Activated CD4-positive, alpha-beta T cell treated with anti-CD3 and anti-CD28 coated beads, Interleukin-2, Interleukin-4, amounts not matched to agents 100 ng/mL and 50 ng/mL, durations not matched to agents 16 hours and 8 hours (primary cell): ENCODE measurements at regions not wholly inside any gene's neighbourhood (a gene's known extent, or its start where the extent isn't known, plus 50 kb on each side); places are given as distances from the start of the nearest gene placed in this dataset.
"Not testable (repeated sequence)": the region's sequence is repeated elsewhere in the genome, so short reads cannot be mapped to it uniquely, and the experiment has no call there.

Experiments
- DNase-seq: peaks from one replicate; pipeline ENCODE4 v3.0.0-alpha.2; 2020; ENCODE audit warnings: low spot score

DNA sequence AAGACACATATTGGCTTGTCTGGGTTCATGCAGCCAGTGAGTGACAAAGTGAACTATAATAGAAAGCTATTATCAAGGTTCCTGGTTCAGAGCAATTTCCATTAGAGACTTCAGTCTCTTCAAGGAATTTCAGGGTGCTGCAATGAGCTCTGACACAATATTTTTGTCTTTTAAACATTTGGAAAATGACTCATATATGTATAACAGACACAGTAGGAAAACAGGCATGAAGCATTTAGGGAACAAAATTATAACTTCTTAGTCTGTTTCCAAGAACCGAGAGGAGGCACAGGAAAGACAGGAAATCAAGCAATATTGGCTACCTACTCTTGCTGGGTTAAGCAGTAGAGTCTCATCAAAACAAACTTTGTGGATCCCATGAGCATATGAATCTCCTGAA lies 170.4 kb downstream of the PTPRC start:
- DNase-seq: no peak

DNA sequence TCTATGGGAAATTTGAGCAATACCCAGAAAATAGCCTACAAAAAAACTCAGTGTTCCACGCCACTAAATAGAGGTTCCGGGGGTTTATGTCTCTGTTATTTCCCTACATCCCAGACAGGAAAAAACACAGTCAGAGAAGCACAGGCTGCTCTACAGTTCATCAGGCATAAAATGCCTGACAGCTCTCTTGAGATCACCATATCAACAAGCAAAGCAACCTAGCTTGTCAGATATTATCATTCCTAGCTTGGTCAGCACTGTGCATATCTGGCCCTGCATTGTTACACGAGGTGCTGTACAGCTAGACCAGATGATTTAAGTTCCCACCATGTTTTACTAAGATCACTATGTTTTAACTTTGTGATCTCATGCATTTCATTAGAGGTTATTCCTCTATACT lies 172.6 kb downstream of the PTPRC start:
- no peak for DNase-seq

DNA sequence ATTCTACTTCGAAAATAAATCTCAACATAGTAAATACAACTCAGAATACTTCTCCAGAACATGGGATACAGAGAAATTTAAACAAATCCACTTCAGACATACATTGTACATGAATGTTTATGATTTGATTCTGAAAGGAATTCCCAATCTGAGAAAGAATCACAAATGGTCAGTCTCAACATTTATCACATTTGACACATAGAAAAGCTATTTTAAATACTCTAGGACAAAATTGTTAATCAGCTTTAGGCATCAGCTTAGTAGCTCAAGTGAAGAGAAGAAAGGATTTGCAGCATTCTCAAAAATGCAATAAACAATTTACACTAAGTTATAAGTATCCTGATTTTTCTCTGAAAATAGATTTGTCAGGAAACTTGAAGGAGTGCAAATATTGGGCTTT lies 184.8 kb downstream of the PTPRC start:
- no peak for DNase-seq

DNA sequence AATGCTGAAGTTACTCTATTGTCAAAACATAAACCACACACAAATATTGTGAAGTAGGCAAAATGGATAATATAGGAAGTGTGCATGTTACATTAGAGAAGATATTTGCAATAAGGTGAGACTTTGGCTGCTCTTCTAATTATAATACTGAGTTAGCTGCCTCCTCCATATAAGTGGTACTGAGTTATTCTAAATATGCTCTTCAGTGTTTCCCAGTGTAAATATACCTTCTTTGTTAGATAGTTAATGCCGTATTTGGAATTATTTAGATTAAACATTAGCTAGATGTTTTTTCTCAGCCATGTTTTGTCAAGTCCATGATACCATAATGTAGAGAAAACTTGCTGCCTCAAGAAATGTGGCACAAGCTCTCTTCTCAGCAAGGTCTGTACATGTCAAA lies 186.4 kb downstream of the PTPRC start:
- DNase-seq: no peak

DNA sequence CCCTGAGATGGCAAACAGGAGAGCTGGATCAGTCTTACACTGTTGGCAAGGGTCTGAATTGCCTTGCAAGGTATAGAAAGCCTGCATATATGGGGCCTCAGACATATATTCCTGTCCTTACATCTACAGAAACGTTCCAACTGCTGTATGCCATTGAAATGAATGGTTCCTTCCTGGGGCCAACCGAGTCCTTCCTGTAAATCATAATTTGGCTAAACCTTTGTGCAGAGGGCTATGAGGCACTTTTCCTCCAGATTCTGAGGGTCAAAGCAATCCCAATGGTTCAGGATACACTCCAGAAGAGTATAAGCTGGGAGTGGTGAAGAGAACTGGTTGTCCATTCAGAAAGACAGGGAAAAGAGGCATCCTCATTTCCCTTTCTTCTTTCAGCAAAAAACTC lies 190.5 kb downstream of the PTPRC start:
- no peak for DNase-seq

DNA sequence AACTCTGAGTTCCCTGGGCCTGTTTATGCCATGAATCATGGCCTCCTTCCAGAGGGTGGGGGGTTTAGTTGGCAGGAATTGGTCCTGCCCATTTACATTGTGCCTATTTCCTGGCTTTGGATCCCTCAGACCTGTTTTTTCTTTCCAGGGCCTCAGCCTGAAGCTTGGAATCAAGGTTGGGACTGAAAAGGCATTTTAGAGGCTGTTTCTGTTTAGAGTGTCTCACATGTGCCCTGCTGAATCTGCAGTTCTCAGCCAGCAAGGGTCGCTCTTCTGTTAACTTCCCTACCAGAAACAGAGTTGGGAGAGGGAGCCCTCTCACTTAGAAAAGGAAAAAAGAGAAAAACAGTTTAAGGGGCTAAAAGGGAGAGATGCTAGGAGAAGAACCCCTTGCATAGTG lies 191.1 kb downstream of the PTPRC start:
- DNase-seq: no peak

DNA sequence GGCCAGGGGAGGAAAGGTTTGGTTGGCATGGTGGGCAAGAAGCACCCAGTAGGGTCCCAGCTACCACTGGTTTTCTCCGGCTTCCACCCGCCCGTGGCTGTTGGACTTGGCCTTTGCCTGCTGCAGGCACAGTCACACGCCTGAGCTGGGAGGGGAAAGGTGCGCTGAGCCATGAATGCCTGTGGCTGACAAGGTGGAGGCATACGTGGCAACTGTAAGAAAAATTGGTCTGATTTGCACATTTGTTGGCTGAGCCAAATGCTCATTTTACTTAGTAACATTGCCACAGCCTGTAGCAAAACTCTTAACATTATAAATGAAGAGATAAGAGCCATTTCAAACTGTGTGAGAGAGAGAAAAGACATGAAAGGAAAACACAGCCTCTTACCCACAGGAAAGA lies 191.6 kb downstream of the PTPRC start:
- no peak for DNase-seq

DNA sequence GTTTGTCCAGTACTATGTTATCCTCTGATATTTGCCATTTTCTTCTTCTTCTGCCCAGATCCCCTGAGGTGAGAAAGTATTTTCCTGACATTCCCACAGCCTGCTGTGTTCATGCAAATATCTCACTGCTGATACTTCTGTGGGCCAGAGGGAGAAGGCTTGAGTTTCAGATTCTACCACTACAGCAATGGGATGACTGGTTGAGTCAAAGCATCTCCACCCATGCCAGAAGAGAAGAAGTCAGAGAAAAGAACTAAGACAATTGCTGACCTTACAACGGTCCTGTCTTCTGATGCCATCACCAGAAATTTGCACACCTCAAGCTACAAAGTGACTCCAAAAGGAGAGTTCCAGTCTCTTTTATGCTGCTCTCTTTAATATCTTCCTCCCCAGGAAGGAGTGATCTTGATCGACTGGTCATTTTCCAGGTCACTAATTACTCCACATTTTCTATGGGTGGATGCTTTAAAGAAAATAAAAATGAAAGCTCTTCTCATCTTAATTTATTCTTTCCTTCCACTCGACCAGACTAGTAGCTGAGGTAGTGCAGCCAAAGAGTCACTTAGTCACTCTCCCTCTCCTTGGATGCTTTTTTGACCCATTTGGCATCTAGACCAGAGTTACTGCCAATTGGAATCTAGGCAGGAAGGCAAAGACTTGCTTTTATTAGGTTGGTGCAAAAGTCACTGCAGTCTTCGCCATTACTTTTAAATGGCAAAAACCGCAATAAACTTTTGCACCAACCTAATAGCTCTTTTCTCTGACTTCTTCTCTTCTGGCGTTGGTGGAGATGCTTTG lies 195.1 kb downstream of the PTPRC start:
- DNase-seq: no peak

DNA sequence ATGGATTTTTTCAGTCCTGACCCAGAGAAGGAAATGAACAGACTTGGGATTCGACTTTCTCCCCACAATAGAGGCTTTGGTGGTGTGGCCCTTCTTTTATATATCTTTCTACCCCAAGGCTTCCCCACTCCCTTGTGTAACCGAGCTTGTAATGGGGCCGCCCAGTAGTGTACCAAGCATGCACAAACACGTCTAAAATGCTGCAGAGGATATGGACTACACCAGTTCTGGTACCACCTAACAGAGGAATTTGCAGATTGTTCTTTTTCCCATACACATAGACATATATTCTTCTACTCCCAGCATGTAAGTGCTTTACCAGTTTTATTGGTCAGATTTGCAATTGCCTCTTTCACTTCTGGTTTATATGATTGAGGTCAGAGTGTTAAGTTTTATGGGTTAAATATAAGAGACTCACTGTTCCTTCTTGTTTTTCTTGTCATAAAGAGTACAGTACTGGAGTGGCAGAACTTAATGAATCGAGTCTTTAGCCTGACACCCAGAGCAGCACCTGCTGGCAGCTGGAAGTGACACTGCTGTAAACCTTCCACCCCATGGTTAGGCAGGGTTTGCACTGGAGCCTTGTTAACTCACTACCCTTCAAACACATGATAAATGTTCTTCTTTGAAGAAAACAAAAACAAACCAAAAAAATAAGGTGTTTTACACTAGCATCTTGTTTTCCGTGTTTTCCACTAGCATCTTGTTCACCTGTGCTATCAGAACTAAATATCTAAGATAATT lies 198.6 kb downstream of the PTPRC start:
- no peak for DNase-seq

DNA sequence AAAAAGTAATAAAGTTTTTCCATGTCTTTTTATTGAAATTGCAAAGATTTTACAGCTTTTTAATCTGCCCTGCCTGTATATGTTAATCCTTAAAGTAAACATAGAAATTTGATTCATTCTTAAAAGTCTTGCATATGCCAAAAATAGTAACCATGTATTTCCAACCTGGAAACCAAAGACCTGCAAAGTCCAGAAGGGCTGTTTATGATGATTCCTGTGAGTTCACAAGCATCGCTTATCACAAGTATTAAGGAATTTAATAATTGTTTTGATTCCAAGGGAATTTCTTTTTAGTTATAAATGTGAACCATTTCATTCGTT lies 199.1 kb downstream of the PTPRC start:
- DNase-seq: no peak

DNA sequence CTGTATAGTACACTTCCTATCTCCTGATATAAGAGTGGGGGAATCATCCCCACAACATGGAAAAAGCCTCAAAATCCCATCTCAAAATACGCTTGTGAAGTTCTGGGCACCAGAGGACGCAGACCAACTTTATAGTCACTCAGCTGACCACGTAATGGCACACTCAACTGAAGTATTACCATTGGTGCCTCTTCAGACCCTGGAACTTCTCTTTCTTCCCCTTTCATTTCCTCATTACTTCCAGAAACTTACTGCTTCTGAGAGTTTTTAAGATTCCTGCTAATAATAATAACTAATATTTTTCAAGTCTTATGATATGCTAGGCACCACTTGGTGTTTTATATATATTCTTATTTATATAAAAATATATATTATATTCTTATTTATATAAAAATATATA lies 202.6 kb downstream of the PTPRC start:
- no peak for DNase-seq

DNA sequence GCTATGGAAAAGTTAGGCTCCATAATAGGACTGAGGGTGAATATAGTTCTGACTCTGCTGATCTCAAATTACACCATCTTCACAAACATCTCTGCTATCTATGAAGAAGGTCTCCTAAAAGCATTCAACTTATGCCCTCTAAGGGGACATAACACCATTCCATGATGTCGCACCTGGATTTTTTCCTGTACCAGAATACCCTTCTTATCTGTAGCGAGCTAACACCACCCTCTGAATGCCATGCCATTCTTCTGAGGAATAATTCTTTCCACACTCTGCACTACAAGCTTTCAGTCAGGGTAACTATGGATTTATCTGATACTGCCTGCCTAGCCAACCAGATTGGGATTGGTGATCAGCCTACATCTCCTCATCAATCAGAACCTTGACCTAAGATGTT lies 203.8 kb downstream of the PTPRC start:
- DNase-seq: no peak

DNA sequence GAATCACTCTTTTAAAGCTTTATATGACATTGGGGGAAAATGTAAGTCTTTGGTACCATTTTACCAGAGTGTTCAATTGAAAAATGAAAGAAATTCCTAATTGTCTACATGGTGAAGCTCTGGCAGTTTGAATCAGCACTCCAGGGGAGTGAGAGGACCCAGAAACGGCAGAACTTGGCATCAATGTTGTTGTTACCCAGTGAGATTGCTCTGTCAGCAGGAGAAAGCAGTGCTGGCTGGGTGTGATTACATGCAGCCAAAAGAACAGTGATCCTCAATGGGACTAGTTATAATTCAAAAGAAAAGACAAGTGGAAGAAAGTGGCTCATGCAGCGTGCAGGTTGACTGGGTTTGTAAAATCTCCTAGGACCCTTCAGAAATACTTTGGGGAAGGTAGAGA lies 206.4 kb downstream of the PTPRC start:
- DNase-seq: no peak

DNA sequence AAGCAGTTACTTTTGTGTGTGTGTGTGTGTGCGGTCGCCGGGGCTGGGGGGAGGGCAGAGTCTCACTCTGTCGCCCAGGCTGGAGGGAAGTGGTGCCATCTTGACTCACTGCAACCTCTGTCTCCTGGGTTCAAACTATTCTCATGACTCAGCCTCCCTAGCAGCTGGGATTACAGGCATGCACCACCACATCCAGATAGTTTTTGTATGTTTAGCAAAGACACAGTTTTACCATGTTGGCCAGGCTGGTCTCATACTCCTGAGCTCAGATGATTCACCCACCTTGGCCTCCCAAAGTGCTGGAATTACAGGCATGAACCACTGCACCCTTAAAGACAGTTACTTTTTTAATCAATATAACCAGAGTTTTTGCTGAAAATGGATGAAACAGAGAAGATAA lies 207.0 kb downstream of the PTPRC start:
- no peak for DNase-seq

DNA sequence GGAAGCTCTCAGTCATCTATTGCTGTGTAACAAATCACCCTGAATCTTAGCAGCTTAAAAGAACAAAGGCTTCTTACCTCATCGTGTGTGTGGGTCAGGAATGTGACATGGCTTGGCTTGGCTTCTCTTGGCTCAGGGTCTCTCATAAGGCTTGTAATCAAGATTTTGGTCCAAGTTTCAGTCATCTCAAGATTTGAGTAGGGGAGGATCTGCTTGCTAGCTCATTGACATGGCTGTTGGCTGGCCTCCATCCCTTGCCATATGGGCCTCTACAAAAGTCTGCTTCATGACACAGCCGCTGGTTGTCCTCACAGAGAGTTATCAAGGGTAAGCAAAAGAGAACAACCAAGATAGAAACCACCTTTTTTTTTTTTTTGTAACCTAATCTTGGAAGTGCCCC lies 207.7 kb downstream of the PTPRC start:
- no peak for DNase-seq

DNA sequence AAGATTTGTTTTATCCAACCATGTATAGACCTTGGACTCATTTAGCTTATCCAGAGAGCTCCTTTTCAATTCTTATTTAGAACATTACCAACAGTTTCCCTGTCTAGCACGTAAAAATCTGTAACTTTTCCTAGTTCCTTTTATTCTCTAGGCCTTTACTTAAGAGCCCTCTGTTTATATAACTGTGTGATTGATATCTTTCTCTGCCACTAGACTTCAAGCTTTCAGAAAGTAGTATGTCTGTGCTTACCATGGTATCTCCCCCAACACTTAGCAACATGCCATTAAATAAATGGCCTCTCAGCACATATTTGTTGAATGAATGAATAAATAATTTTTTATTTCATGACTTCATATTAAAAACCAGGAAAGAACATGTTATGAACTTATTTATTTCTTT lies 209.4 kb downstream of the PTPRC start:
- DNase-seq: no peak

DNA sequence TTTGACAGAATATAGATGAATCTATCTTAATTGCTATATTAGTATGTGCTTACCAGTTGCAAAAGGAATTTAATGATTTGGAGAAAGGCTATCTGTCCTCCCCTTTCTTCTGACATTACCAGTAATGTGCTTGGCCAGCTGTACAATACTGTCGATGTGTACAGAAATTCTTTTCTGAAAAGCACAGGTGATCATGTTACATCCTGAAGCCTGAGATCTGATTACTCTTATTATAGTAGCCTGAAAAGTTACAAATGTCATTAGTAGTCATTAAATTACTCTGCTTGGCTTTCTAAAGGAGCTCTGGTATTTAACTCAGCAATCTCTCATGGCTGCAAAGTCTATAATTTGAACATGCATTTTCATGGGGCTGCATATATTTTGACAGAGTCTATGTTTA lies 209.8 kb downstream of the PTPRC start:
- DNase-seq: no peak

DNA sequence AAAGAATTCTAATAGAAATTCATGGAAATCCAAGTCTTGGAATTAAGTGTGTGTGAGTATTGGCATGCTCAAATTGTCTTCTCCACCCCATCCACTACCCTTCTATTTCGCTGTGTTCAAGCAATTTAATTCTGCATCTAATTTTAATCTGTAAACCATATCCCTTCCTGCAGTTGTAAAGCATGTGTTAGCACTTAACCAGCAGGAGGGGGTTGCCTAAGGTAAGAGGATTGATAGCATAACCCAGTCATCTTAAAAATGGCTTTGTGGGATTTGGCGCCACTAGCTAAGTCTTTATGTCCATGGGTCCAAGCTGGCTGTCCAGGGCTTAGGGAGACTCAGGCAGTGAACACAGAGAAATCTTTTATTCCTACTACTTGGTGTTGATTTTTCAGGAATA lies 210.3 kb downstream of the PTPRC start:
- DNase-seq: no peak

DNA sequence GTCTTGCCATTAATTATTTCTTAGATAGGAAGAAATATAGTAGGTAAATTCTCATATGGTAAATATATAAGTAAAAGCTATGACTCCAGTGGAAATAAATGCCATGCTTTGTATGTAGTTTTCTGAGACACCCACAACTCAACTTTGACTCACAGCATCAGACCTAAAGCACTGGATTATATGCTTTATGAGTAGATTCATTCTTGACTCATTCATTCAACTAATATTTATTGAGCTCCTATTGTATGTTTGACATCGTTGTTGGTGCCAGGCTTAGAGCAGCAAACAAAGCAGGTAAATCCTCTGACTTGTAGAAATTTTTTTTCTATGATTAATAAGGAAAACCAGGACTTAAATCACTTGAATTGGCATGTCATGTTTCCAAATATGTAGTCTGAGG lies 211.4 kb downstream of the PTPRC start:
- DNase-seq: no peak

DNA sequence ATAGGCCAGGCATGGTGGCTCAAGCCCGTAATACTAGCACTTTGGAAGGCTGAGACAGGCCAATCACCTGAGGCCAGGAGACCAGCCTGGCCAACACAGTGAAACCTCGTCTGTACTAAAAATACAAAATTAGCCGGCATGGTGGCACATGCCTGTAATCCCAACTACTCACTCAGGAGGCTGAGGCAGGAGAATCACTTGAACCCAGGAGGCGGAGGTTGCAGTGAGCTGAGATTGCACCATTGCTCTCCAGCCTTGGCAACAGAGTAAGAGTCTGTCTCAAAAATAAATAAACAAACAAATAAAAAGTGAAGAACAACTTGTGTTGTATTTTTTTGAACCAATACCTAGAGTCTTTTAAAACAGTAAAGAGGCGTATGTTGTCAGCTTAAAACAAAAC lies 212.1 kb downstream of the PTPRC start:
- DNase-seq: not testable (repeated sequence)

DNA sequence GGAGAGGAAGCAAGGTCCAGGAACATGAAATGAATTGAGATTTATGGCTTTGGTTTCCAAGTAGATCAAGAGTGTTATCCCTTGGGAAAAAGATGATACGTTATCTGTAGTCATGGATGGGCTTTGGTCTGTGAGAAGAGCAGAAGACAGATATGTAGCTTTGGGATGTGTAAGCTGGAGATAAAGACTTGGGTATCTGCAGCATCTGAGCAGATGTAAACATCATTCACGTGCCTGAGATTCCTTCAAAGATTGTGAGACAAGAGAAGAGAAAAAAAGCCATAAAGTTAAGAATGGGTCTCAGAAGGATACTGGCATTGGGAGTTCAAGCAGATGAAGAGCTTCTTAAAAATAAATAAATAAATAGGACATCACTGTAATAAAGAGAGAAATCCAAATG lies 217.8 kb downstream of the PTPRC start:
- DNase-seq: no peak

DNA sequence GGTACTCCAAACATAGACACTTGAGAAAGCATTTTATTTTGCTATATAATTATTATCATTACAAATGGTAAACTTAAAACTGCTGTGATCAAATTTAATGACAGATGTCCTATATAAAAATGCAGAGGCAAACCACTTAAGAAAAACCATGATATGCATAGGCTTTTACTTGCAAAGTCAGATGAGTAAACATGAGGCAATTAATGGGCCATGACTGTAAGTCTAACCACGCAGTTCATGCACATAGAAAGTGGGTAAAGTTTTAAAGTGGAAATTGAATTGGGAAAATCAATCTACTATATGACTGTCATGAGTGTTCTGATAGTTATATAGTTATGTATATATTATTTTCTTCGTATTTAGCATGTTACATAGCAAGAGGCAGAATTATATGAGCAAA lies 219.2 kb downstream of the PTPRC start:
- no peak for DNase-seq

DNA sequence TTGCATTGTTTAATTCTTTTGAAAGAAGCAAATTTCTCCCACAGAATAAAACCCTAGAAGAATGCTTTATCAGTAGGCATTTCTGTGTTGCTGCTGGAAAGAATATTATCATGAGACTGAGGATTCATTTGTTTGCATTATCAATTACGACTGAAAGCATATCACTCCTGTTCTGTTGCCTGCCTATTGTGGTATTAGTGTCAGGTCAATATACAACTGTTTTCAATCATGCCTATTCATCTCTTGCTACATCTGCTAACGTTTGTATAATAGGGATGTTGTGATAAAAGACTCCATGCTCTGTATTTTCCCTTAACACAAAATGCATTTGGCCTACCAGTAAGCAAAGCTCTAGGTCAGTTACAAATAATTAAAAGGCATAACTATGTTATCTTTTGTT lies 221.5 kb downstream of the PTPRC start:
- no peak for DNase-seq

DNA sequence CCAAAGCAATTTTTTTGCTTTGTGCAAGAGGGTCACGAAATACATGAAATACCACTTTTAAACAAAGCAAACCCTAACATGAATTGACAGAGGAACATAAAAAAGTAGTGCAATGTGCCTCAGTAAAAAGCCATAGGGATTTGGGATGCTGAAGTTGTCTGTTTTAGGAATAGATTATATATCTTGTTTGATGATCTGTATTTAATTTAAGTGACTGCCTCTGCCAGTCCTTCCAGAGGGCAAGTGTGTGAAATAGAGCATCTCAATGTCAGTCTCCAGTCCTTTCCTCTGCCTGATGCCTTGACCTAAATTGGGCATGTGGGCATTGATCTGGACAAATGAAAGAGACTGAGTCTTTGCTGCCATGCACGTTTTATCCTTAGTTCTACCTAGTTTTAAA lies 222.8 kb downstream of the PTPRC start:
- DNase-seq: no peak
